ENCODE measurements at regions not wholly inside any gene's neighbourhood (a gene's known extent, or its start where the extent isn't known, plus 50 kb on each side); places are given as distances from the start of the nearest gene placed in this dataset.

GRCh38 chr20:60652615-60653014 is 599.4 kb upstream of the CDH4 start:
- no peak overlapping the region for H3K27ac Mint-ChIP-seq (ENCODE audit: unreplicated experiment)
- no peak for DNase-seq (ENCODE audit: extremely low spot score, unreplicated experiment)
- TF ChIP-seq, protein P1, sequence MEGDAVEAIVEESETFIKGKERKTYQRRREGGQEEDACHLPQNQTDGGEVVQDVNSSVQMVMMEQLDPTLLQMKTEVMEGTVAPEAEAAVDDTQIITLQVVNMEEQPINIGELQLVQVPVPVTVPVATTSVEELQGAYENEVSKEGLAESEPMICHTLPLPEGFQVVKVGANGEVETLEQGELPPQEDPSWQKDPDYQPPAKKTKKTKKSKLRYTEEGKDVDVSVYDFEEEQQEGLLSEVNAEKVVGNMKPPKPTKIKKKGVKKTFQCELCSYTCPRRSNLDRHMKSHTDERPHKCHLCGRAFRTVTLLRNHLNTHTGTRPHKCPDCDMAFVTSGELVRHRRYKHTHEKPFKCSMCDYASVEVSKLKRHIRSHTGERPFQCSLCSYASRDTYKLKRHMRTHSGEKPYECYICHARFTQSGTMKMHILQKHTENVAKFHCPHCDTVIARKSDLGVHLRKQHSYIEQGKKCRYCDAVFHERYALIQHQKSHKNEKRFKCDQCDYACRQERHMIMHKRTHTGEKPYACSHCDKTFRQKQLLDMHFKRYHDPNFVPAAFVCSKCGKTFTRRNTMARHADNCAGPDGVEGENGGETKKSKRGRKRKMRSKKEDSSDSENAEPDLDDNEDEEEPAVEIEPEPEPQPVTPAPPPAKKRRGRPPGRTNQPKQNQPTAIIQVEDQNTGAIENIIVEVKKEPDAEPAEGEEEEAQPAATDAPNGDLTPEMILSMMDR (IDR thresholded peaks at IDR 0.05) = no peak
- H3K4me3 Mint-ChIP-seq (ENCODE audit: unreplicated experiment) = no peak overlapping the region
- H3K4me1 Mint-ChIP-seq (ENCODE audit: unreplicated experiment) = no peaks in the 10 kb centered on the region
- H3K36me3 Mint-ChIP-seq (ENCODE audit: unreplicated experiment) = no peaks in the 10 kb centered on the region
- H3K27me3 Mint-ChIP-seq (ENCODE audit: unreplicated experiment) = no peaks in the 10 kb centered on the region
- H3K9me3 Mint-ChIP-seq (ENCODE audit: unreplicated experiment) = peaks cover 47% of the 10 kb centered on the region

DNA sequence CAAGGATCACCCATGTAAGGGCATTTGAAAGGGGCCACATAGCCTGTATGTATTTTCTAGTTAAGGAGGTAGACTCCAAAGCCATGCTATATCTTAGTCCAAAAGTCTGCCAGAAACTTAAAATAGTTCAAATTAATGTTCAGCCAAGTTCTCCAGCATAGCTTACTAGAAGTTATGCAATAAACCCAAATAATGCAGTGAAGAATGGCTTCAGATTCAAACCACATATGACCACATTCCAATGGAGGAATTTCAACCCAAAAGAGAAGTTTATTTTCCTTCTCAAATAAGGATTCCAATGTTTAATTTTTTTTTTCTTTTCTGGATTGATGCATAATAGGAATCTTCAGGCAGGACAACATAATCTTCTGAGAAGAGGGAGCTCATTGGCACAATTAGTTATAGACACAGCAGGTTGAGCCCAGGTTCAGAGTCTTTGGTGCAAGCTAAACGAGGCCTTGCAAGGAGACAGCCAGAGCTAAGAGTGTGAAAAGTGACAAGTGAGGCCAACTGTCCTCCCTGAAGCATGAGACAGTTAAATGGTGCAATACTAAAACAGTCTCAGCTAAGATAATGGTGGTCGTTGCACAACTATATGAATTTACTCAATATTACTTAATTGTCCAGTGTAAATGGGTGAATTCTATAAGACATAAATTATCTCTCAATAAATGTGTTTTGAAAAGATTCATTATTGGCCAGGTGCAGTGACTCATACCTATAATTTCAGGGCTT is 598.8 kb upstream of the CDH4 start:
- no peaks in the 10 kb centered on the region for H3K36me3 Mint-ChIP-seq (ENCODE audit: unreplicated experiment)
- no peak overlapping the region for H3K4me3 Mint-ChIP-seq (ENCODE audit: unreplicated experiment)
- H3K27ac Mint-ChIP-seq (ENCODE audit: unreplicated experiment) = no peak overlapping the region
- no peaks in the 10 kb centered on the region for H3K4me1 Mint-ChIP-seq (ENCODE audit: unreplicated experiment)
- no peak for DNase-seq (ENCODE audit: extremely low spot score, unreplicated experiment)
- peaks cover 43% of the 10 kb centered on the region for H3K9me3 Mint-ChIP-seq (ENCODE audit: unreplicated experiment)
- no peaks in the 10 kb centered on the region for H3K27me3 Mint-ChIP-seq (ENCODE audit: unreplicated experiment)
- TF ChIP-seq, protein P1 (IDR thresholded peaks at IDR 0.05) = no peak

- H3K27ac Mint-ChIP-seq (ENCODE audit: unreplicated experiment) = no peak overlapping the region
- no peaks in the 10 kb centered on the region for H3K4me1 Mint-ChIP-seq (ENCODE audit: unreplicated experiment)
- H3K36me3 Mint-ChIP-seq (ENCODE audit: unreplicated experiment) = no peaks in the 10 kb centered on the region
- H3K9me3 Mint-ChIP-seq (ENCODE audit: unreplicated experiment) = peaks cover 31% of the 10 kb centered on the region
- no peak for DNase-seq (ENCODE audit: extremely low spot score, unreplicated experiment)
- no peak overlapping the region for H3K4me3 Mint-ChIP-seq (ENCODE audit: unreplicated experiment)
- TF ChIP-seq, protein P1 (IDR thresholded peaks at IDR 0.05) = no peak
- H3K27me3 Mint-ChIP-seq (ENCODE audit: unreplicated experiment) = no peaks in the 10 kb centered on the region
Observed at GRCh38 chr20:60658681-60659080, 593.4 kb upstream of the CDH4 start.

GRCh38 chr20:60659240-60659639 is 592.8 kb upstream of the CDH4 start:
- Mint-ChIP-seq H3K27me3 (ENCODE audit: unreplicated experiment) (no peaks in the 10 kb centered on the region), H3K36me3 (ENCODE audit: unreplicated experiment) (no peaks in the 10 kb centered on the region), H3K27ac (ENCODE audit: unreplicated experiment) (no peak overlapping the region), H3K4me1 (ENCODE audit: unreplicated experiment) (no peaks in the 10 kb centered on the region), H3K9me3 (ENCODE audit: unreplicated experiment) (peaks cover 33% of the 10 kb centered on the region), H3K4me3 (ENCODE audit: unreplicated experiment) (no peak overlapping the region)
- DNase-seq (ENCODE audit: extremely low spot score, unreplicated experiment) = no peak
- TF ChIP-seq, protein P1 (IDR thresholded peaks at IDR 0.05) = no peak

- Mint-ChIP-seq H3K27ac (ENCODE audit: unreplicated experiment) (no peak overlapping the region), H3K27me3 (ENCODE audit: unreplicated experiment) (no peaks in the 10 kb centered on the region), H3K4me3 (ENCODE audit: unreplicated experiment) (no peak overlapping the region), H3K9me3 (ENCODE audit: unreplicated experiment) (peaks cover 12% of the 10 kb centered on the region), H3K36me3 (ENCODE audit: unreplicated experiment) (no peaks in the 10 kb centered on the region), H3K4me1 (ENCODE audit: unreplicated experiment) (no peaks in the 10 kb centered on the region)
- TF ChIP-seq, protein P1 (IDR thresholded peaks at IDR 0.05) = no peak
- no peak for DNase-seq (ENCODE audit: extremely low spot score, unreplicated experiment)
Observed at GRCh38 chr20:60662307-60662706, 589.8 kb upstream of the CDH4 start.
